HFFc6 (cell line): ENCODE measurements at regions not wholly inside any gene's neighbourhood (a gene's known extent, or its start where the extent isn't known, plus 50 kb on each side); places are given as distances from the start of the nearest gene placed in this dataset.

Source experiments
- DNase-seq: peaks from one replicate; pipeline ENCODE4 v3.0.0-alpha.2; 2018
- H3K27ac Mint-ChIP-seq: 2 replicates; pipeline ENCODE4 v1.8.0; 2020; ENCODE audit warnings: mild to moderate bottlenecking, mixed read lengths
- H3K27me3 Mint-ChIP-seq: 2 replicates; pipeline ENCODE4 v1.8.0; 2021; ENCODE audit warnings: mild to moderate bottlenecking, moderate library complexity, mixed read lengths; ENCODE audit not compliant: insufficient read depth
- H3K36me3 Mint-ChIP-seq: 2 replicates; pipeline ENCODE4 v1.8.0; 2021; ENCODE audit warnings: low read depth, mixed read lengths
- H3K4me1 Mint-ChIP-seq: 2 replicates; pipeline ENCODE4 v1.8.0; 2020; ENCODE audit warnings: low read depth, mixed read lengths
- H3K4me3 Mint-ChIP-seq: 2 replicates; pipeline ENCODE4 v1.8.0; 2020; ENCODE audit warnings: mild to moderate bottlenecking, moderate library complexity, mixed read lengths
- H3K9me3 Mint-ChIP-seq: 2 replicates; pipeline ENCODE4 v1.8.0; 2020; ENCODE audit warnings: mild to moderate bottlenecking, mixed read lengths
- CTCF ChIP-seq: fragments of 200-600 bp; sonication (generic); IDR thresholded peaks from 2 replicates; pipeline ENCODE4 v1.5.0; 2021; ENCODE audit warnings: antibody characterized with exemption, mild to moderate bottlenecking

- Mint-ChIP-seq H3K9me3 (no peaks in the 10 kb centered on the region), H3K4me3 (no peak overlapping the region), H3K4me1 (peaks cover 16% of the 10 kb centered on the region), H3K27me3 (peaks cover 9% of the 10 kb centered on the region), H3K27ac (no peak overlapping the region), H3K36me3 (no peaks in the 10 kb centered on the region)
- DNase-seq: no peak
- no peak for TF ChIP-seq CTCF
Observed at GRCh38 chr11:130576146-130576545, 127.7 kb downstream of the ADAMTS15 start.

GRCh38 chr11:130578738-130579368 lies 130.4 kb downstream of the ADAMTS15 start:
- Mint-ChIP-seq H3K27me3 (peaks cover 5% of the 10 kb centered on the region), H3K4me1 (peaks cover 25% of the 10 kb centered on the region)
- no peak for DNase-seq

GRCh38 chr11:130580372-130580771 lies 131.9 kb downstream of the ADAMTS15 start:
- peak overlapping the region; percentile 81 for H3K27ac Mint-ChIP-seq
- H3K9me3 Mint-ChIP-seq: no peaks in the 10 kb centered on the region
- H3K4me1 Mint-ChIP-seq: peaks cover 28% of the 10 kb centered on the region
- H3K36me3 Mint-ChIP-seq: no peaks in the 10 kb centered on the region
- no peak overlapping the region for H3K4me3 Mint-ChIP-seq
- DNase-seq: peak; percentile 51
- TF ChIP-seq CTCF: no peak
- peaks cover 5% of the 10 kb centered on the region; the same call in 1 of the 2 replicates for H3K27me3 Mint-ChIP-seq

More at GRCh38 chr11:130578738-130579368, 130.4 kb downstream of the ADAMTS15 start:
- TF ChIP-seq CTCF: no peak
- Mint-ChIP-seq H3K27ac (no peak overlapping the region), H3K4me3 (no peak overlapping the region), H3K9me3 (no peaks in the 10 kb centered on the region), H3K36me3 (no peaks in the 10 kb centered on the region)

- no peak for TF ChIP-seq CTCF
- Mint-ChIP-seq H3K36me3 (no peaks in the 10 kb centered on the region), H3K27ac (peak overlapping the region; percentile 81), H3K4me3 (peak overlapping the region; percentile 36; the same call in 1 of the 2 replicates), H3K4me1 (peaks cover 35% of the 10 kb centered on the region), H3K9me3 (no peaks in the 10 kb centered on the region), H3K27me3 (peaks cover 2% of the 10 kb centered on the region; the same call in 1 of the 2 replicates)
- peak; percentile 47 for DNase-seq
Observed at GRCh38 chr11:130580891-130581492, 132.5 kb downstream of the ADAMTS15 start.

GRCh38 chr11:130581646-130582045 lies 133.2 kb downstream of the ADAMTS15 start:
- H3K36me3 Mint-ChIP-seq: no peaks in the 10 kb centered on the region
- no peak for DNase-seq
- H3K27ac Mint-ChIP-seq: peak overlapping the region; percentile 81
- H3K4me1 Mint-ChIP-seq: peaks cover 39% of the 10 kb centered on the region
- peaks cover 2% of the 10 kb centered on the region; the same call in 1 of the 2 replicates for H3K27me3 Mint-ChIP-seq
- H3K4me3 Mint-ChIP-seq: no peak overlapping the region
- TF ChIP-seq CTCF: no peak
- H3K9me3 Mint-ChIP-seq: no peaks in the 10 kb centered on the region
